Activated CD4-positive, alpha-beta T cell treated with anti-CD3 and anti-CD28 coated beads, Interleukin-2, amount 10 ng/mL, durations not matched to agents 7 days and 5 days (primary cell): ENCODE measurements at regions not wholly inside any gene's neighbourhood (a gene's known extent, or its start where the extent isn't known, plus 50 kb on each side); places are given as distances from the start of the nearest gene placed in this dataset.
"Not testable (repeated sequence)": the region's sequence is repeated elsewhere in the genome, so short reads cannot be mapped to it uniquely, and the experiment has no call there.

Experiments used
- CTCF ChIA-PET: fragments of 350-600 bp; sonication (Branson Sonifier 250); formaldehyde crosslinking; loops from one replicate; lab custom pipeline; 2021; ENCODE audit warnings: antibody characterized with exemption; lab: Charles Lee
- POLR2A ChIA-PET: fragments of 350-600 bp; sonication (Branson Sonifier 250); formaldehyde crosslinking; loops from one replicate; lab custom pipeline; 2021; ENCODE audit warnings: antibody characterized with exemption; lab: Charles Lee
- DNase-seq: peaks from one replicate; pipeline ENCODE4 v3.0.0-alpha.2; 2020
- H3K27ac Mint-ChIP-seq: one replicate; pipeline ENCODE4 v1.8.0; 2021; ENCODE audit warnings: mild to moderate bottlenecking, moderate library complexity, mixed read lengths
- H3K27me3 Mint-ChIP-seq: one replicate; pipeline ENCODE4 v1.8.0; 2021; ENCODE audit warnings: mixed read lengths
- H3K36me3 Mint-ChIP-seq: one replicate; pipeline ENCODE4 v1.8.0; 2021; ENCODE audit warnings: low read depth, mixed read lengths
- H3K4me1 Mint-ChIP-seq: one replicate; pipeline ENCODE4 v1.8.0; 2021; ENCODE audit warnings: mixed read lengths
- H3K4me3 Mint-ChIP-seq: one replicate; pipeline ENCODE4 v1.8.0; 2021; ENCODE audit warnings: mild to moderate bottlenecking, moderate library complexity, mixed read lengths
- H3K9me3 Mint-ChIP-seq: one replicate; pipeline ENCODE4 v1.8.0; 2021; ENCODE audit warnings: mixed read lengths

- H3K27ac Mint-ChIP-seq, CTCF ChIA-PET, POLR2A ChIA-PET, H3K36me3 Mint-ChIP-seq, H3K27me3 Mint-ChIP-seq, H3K4me1 Mint-ChIP-seq, H3K9me3 Mint-ChIP-seq, H3K4me3 Mint-ChIP-seq, DNase-seq: not testable (repeated sequence)
These were observed 1032.2 kb upstream of the PCDH20 start for GRCh38 chr13:62447771-62448382.

DNA sequence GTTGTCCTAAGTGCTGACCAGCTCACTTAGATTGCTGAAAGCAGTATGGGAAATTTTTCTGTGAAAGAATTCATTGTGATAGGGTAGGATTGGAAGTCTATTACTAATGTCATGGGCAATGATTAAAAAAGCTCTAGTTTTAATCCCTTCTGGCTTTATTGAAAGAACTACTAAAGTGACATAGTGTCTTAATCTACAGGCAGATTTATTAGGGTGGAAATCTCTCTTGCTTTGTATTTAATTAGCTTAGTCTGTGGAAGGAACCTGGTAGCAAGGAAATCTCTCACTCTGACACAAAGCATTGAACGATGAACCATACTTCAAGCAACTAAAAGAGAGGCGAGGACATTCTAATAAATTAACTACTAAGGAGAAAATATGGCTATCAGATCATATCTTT, 1029.2 kb upstream of the PCDH20 start:
- Mint-ChIP-seq H3K4me3 (no peak overlapping the region), H3K9me3 (no peaks in the 10 kb centered on the region), H3K27ac (no peak overlapping the region), H3K36me3 (no peaks in the 10 kb centered on the region), H3K27me3 (no peaks in the 10 kb centered on the region), H3K4me1 (no peaks in the 10 kb centered on the region)
- no peak for DNase-seq
- POLR2A ChIA-PET: no interaction called here
- CTCF ChIA-PET: no interaction called here

GRCh38 chr13:62434081-62434480, 1018.4 kb upstream of the PCDH20 start:
- Mint-ChIP-seq H3K4me1 (no peaks in the 10 kb centered on the region), H3K27me3 (no peaks in the 10 kb centered on the region), H3K27ac (no peak overlapping the region), H3K4me3 (no peak overlapping the region), H3K36me3 (no peaks in the 10 kb centered on the region), H3K9me3 (no peaks in the 10 kb centered on the region)
- ChIA-PET CTCF (no interaction called here), POLR2A (no interaction called here)
- no peak for DNase-seq

DNA sequence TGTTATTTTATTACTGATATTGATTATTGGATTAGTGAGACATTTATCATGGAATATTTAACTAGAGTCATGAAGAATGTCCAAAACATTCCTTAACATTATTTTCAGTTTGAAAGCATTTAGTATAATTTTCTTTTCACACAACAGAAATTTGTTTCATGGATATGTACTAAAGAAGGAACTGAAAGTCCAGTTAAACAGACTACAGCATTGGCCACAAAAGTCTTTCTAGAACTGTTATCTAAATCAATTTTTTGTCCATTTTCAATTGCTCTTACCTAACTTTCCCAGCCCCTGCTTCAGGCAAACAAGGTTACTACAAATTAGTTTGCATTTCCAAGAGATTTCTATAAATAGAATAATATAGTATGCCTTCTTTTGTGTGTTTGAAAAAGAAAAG, 1018.0 kb upstream of the PCDH20 start:
- no peak for DNase-seq
- Mint-ChIP-seq H3K4me3 (no peak overlapping the region), H3K27me3 (no peaks in the 10 kb centered on the region), H3K36me3 (no peaks in the 10 kb centered on the region), H3K27ac (no peak overlapping the region), H3K4me1 (no peaks in the 10 kb centered on the region), H3K9me3 (no peaks in the 10 kb centered on the region)
- CTCF ChIA-PET: no interaction called here
- POLR2A ChIA-PET: no interaction called here

- Mint-ChIP-seq H3K4me3 (no peak overlapping the region), H3K9me3 (no peaks in the 10 kb centered on the region), H3K36me3 (no peaks in the 10 kb centered on the region), H3K4me1 (no peaks in the 10 kb centered on the region), H3K27me3 (no peaks in the 10 kb centered on the region), H3K27ac (no peak overlapping the region)
- CTCF ChIA-PET: no interaction called here
- DNase-seq: no peak
- POLR2A ChIA-PET: no interaction called here
These were observed 1017.3 kb upstream of the PCDH20 start for GRCh38 chr13:62432906-62433305.

GRCh38 chr13:62432295-62432694, 1016.6 kb upstream of the PCDH20 start:
- Mint-ChIP-seq H3K9me3 (no peaks in the 10 kb centered on the region), H3K4me1 (no peaks in the 10 kb centered on the region), H3K27ac (no peak overlapping the region), H3K4me3 (no peak overlapping the region), H3K36me3 (no peaks in the 10 kb centered on the region), H3K27me3 (no peaks in the 10 kb centered on the region)
- ChIA-PET POLR2A (no interaction called here), CTCF (no interaction called here)
- no peak for DNase-seq

GRCh38 chr13:62431852-62432251, 1016.2 kb upstream of the PCDH20 start:
- H3K9me3 Mint-ChIP-seq: no peaks in the 10 kb centered on the region
- ChIA-PET POLR2A (no interaction called here), CTCF (no interaction called here)
- no peak for DNase-seq
- H3K4me3 Mint-ChIP-seq: no peak overlapping the region
- no peaks in the 10 kb centered on the region for H3K27me3 Mint-ChIP-seq
- H3K27ac Mint-ChIP-seq: no peak overlapping the region
- no peaks in the 10 kb centered on the region for H3K4me1 Mint-ChIP-seq
- no peaks in the 10 kb centered on the region for H3K36me3 Mint-ChIP-seq

DNA sequence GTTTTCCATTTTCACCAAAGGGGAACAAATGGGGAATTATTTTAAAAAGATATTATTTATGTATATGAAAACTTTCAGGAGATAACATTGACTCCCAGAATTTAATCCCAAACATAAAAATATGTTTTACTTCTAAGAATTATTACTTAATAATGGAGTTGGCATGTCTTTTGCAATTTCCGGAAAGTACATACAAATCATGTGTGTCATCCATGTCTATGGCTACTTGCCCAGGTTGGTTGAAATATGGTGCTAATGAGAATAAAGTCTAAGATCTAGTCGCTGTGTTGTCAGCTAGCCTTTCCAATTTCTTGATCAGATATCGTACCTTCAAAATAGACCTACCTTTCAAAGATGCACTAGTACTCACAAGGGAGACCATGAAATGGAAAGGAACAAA, 1003.2 kb upstream of the PCDH20 start:
- no peaks in the 10 kb centered on the region for H3K9me3 Mint-ChIP-seq
- no peak for DNase-seq
- no peak overlapping the region for H3K27ac Mint-ChIP-seq
- H3K4me3 Mint-ChIP-seq: no peak overlapping the region
- POLR2A ChIA-PET: no interaction called here
- H3K27me3 Mint-ChIP-seq: no peaks in the 10 kb centered on the region
- H3K4me1 Mint-ChIP-seq: no peaks in the 10 kb centered on the region
- CTCF ChIA-PET: no interaction called here
- H3K36me3 Mint-ChIP-seq: no peaks in the 10 kb centered on the region

GRCh38 chr13:62418376-62418775, 1002.7 kb upstream of the PCDH20 start:
- ChIA-PET CTCF (no interaction called here), POLR2A (no interaction called here)
- H3K4me3 Mint-ChIP-seq: no peak overlapping the region

DNA sequence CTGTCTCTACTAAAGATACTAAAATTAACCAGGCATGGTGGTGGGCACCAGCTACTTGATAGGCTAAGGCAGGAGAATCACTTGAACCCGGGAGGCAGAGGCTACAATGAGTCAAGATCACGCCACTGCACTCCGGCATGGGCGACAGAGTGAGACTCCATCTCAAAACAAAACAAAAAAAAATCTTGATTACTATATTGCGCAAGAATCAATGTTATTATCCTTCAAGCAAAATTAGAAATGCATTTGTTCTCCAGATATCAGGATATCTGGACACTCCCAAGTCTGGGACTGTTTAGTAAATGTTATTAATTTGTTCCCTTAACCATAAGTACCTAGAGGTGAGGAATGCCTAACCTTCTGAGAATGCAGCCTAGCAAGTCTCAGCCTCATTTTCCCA, 992.2 kb upstream of the PCDH20 start:
- ChIA-PET CTCF (no interaction called here), POLR2A (no interaction called here)
- DNase-seq: no peak
- H3K36me3 Mint-ChIP-seq: no peaks in the 10 kb centered on the region
- no peak overlapping the region for H3K4me3 Mint-ChIP-seq
- H3K9me3 Mint-ChIP-seq: no peaks in the 10 kb centered on the region
- H3K27me3 Mint-ChIP-seq: no peaks in the 10 kb centered on the region
- H3K27ac Mint-ChIP-seq: no peak overlapping the region
- no peaks in the 10 kb centered on the region for H3K4me1 Mint-ChIP-seq

More at GRCh38 chr13:62418376-62418775, 1002.7 kb upstream of the PCDH20 start:
- H3K36me3 Mint-ChIP-seq: no peaks in the 10 kb centered on the region
- no peaks in the 10 kb centered on the region for H3K4me1 Mint-ChIP-seq
- H3K9me3 Mint-ChIP-seq: no peaks in the 10 kb centered on the region
- H3K27me3 Mint-ChIP-seq: no peaks in the 10 kb centered on the region
- no peak overlapping the region for H3K27ac Mint-ChIP-seq
- DNase-seq: no peak

DNA sequence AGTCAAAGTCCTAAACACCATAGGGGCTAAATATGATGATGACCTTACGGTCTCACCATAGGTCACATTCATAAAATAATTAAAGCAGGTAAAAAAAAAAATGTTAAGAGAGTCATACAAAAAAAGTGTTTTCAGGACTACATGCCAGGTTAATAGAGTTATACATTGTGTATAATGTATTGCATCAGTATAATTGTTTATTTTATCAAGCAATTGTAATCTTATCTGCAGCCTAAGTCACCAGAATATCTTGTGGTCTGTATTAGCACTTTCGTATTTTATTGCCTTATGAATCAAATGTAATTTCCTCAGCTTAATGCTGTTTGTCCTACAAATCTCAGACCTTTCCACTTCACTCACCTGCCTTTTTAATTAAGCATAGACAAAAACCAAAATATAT, 972.9 kb upstream of the PCDH20 start:
- no peak for DNase-seq
- Mint-ChIP-seq H3K36me3 (no peaks in the 10 kb centered on the region), H3K9me3 (peaks cover 4% of the 10 kb centered on the region), H3K27ac (no peak overlapping the region), H3K4me3 (no peak overlapping the region), H3K4me1 (no peaks in the 10 kb centered on the region), H3K27me3 (no peaks in the 10 kb centered on the region)
- POLR2A ChIA-PET: no interaction called here
- CTCF ChIA-PET: no interaction called here

GRCh38 chr13:62387647-62388046, 972.0 kb upstream of the PCDH20 start:
- Mint-ChIP-seq H3K36me3 (no peaks in the 10 kb centered on the region), H3K9me3 (peaks cover 4% of the 10 kb centered on the region), H3K4me3 (no peak overlapping the region), H3K27ac (no peak overlapping the region), H3K27me3 (no peaks in the 10 kb centered on the region), H3K4me1 (no peaks in the 10 kb centered on the region)
- CTCF ChIA-PET: no interaction called here
- POLR2A ChIA-PET: no interaction called here
- DNase-seq: no peak

DNA sequence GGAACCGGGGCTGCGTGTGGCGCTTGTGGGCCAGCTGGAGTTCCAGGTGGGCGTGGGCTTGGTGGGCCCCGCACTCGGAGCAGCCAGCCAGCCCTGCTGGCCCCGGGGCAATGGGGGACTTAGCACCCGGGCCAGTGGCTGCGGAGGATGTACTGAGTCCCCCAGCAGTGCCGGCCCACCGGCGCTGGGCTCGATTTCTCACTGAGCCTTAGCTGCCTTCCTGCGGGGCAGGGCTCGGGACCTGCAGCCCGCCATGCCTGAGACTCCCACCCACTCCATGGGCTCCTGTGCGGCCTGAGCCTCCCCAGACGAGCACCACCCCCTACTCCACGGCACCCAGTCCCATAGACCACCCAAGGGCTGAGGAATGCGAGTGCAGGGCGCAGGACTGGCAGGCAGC, 963.6 kb upstream of the PCDH20 start:
- H3K27me3 Mint-ChIP-seq, H3K27ac Mint-ChIP-seq, H3K4me3 Mint-ChIP-seq, H3K4me1 Mint-ChIP-seq, POLR2A ChIA-PET, H3K9me3 Mint-ChIP-seq, H3K36me3 Mint-ChIP-seq, CTCF ChIA-PET, DNase-seq: not testable (repeated sequence)

DNA sequence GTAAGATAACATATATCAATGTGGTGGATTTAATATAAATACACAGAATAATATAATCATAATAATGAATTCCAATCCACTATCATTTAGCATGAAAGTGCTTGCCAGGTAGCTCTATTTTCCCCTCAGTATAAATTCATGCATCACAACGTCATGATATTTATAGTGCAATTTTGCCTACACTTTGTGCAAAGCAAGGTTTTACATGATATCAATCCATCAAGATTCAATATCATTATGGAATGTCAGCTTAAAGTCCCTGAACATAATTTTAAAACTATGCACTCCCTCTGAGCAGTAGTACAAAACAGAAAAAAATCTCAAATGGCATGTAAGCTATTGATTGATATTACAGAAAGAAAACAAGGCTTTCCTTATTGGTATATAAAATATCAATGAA, 962.2 kb upstream of the PCDH20 start:
- DNase-seq: no peak
- no peaks in the 10 kb centered on the region for H3K36me3 Mint-ChIP-seq
- H3K4me1 Mint-ChIP-seq: no peaks in the 10 kb centered on the region
- peaks cover 9% of the 10 kb centered on the region for H3K9me3 Mint-ChIP-seq
- H3K27ac Mint-ChIP-seq: no peak overlapping the region
- no peak overlapping the region for H3K4me3 Mint-ChIP-seq
- ChIA-PET CTCF (no interaction called here), POLR2A (no interaction called here)
- H3K27me3 Mint-ChIP-seq: no peaks in the 10 kb centered on the region
